SK-N-SH (cell line): ENCODE measurements at regions not wholly inside any gene's neighbourhood (a gene's known extent, or its start where the extent isn't known, plus 50 kb on each side); places are given as distances from the start of the nearest gene placed in this dataset.

ENCODE experiments used
- CTCF ChIA-PET: fragments of 300-600, 350-600 bp; formaldehyde crosslinking; extraction: SDS; loops from one replicate; lab custom pipeline; 2021; lab: Yijun Ruan, JAX
- POLR2A ChIA-PET: fragments of 350-600 bp; sonication (Branson Sonifier 250); formaldehyde crosslinking; extraction: SDS; loops from one replicate; lab custom pipeline; 2020; ENCODE audit warnings: antibody characterized with exemption, inconsistent platforms; lab: Yijun Ruan, JAX
- DNase-seq: peaks from one replicate; pipeline ENCODE4 v3.0.0; 2012
- H2AFZ ChIP-seq: fragments of 200-600 bp; sonication (generic); 2 replicates; pipeline ENCODE4 v1.8.1; 2016; ENCODE audit warnings: antibody characterized with exemption, mild to moderate bottlenecking, low read depth
- H3F3A ChIP-seq: fragments of 200-600 bp; sonication (generic); replicated peaks from 2 replicates; pipeline ENCODE3; 2016; ENCODE audit warnings: antibody characterized with exemption, mild to moderate bottlenecking; ENCODE audit not compliant: insufficient read depth
- H3K27ac ChIP-seq, 2 experiments: fragments of 200-500 bp in 1 of 2; fragments of 200-600 bp in 1 of 2; sonication (Bioruptor generic) in 1 of 2; sonication (generic), shearing (Covaris generic) in 1 of 2; 2 replicates each; pipeline versions ENCODE4 v1.5.1 to v1.6.1; 2014 to 2016; ENCODE audit warnings: low read depth in 2 of 2, inconsistent platforms in 1 of 2, low read length in 1 of 2, mild to moderate bottlenecking in 1 of 2, mixed read lengths in 1 of 2
- H3K27me3 ChIP-seq: fragments of 200-600 bp; sonication (generic), shearing (Covaris generic); 2 replicates; pipeline ENCODE4 v1.6.1; 2016; ENCODE audit warnings: mixed run types; ENCODE audit not compliant: insufficient read depth
- H3K36me3 ChIP-seq, 2 experiments: fragments of 200-500 bp in 1 of 2; fragments of 200-600 bp in 1 of 2; sonication (Bioruptor generic) in 1 of 2; sonication (generic) in 1 of 2; replicated peaks in 1 of 2; 2 replicates each; pipeline versions ENCODE3 to v1.5.1; 2014 to 2016; ENCODE audit warnings: low read length in 1 of 2, mild to moderate bottlenecking in 1 of 2; ENCODE audit not compliant: insufficient read depth in 2 of 2, control insufficient read depth in 1 of 2
- H3K4me1 ChIP-seq, 2 experiments: fragments of 200-500 bp in 1 of 2; fragments of 200-600 bp in 1 of 2; sonication (Bioruptor generic) in 1 of 2; sonication (generic), shearing (Covaris generic) in 1 of 2; 2 replicates each; pipeline versions ENCODE4 v1.5.1 to v1.6.1; 2014 to 2016; ENCODE audit warnings: low read depth in 1 of 2, low read length in 1 of 2, mixed run types in 1 of 2; ENCODE audit not compliant: insufficient read depth in 2 of 2, control insufficient read depth in 1 of 2
- H3K4me2 ChIP-seq: fragments of 200-600 bp; sonication (generic), shearing (Covaris generic); 2 replicates; pipeline ENCODE4 v1.6.1; 2017; ENCODE audit warnings: mixed run types
- H3K4me3 ChIP-seq, 2 experiments: fragments of 200-500 bp in 1 of 2; fragments of 200-600 bp in 1 of 2; sonication (Bioruptor generic) in 1 of 2; sonication (generic), shearing (Covaris generic) in 1 of 2; 2 replicates each; pipeline versions ENCODE4 v1.5.1 to v1.8.1; 2014 to 2016; ENCODE audit warnings: low read depth in 2 of 2, inconsistent platforms in 1 of 2, low read length in 1 of 2, mild to moderate bottlenecking in 1 of 2, mixed read lengths in 1 of 2, moderate library complexity in 1 of 2
- H3K79me2 ChIP-seq: fragments of 200-600 bp; sonication (generic); 2 replicates; pipeline ENCODE4 v1.8.1; 2017; ENCODE audit warnings: mild to moderate bottlenecking; ENCODE audit not compliant: insufficient read depth
- H3K9ac ChIP-seq: fragments of 200-600 bp; sonication (generic); 2 replicates; pipeline ENCODE4 v1.6.1; 2017; ENCODE audit warnings: mixed run types
- H3K9me2 ChIP-seq: fragments of 200-600 bp; sonication (generic); 2 replicates; pipeline ENCODE4 v1.6.1; 2017; ENCODE audit warnings: mixed run types
- H3K9me3 ChIP-seq: fragments of 200-600 bp; sonication (generic); 2 replicates; pipeline ENCODE4 v1.6.1; 2017; ENCODE audit warnings: mixed run types, mild to moderate bottlenecking, moderate library complexity
- H4K20me1 ChIP-seq: fragments of 200-600 bp; sonication (generic); 2 replicates; pipeline ENCODE4 v1.6.1; 2017; ENCODE audit warnings: mild to moderate bottlenecking, mixed run types; ENCODE audit not compliant: insufficient read depth
- CHD2 ChIP-seq: fragments of 150-350 bp; IDR thresholded peaks from 2 replicates; pipeline ENCODE4 v1.6.1; 2018; ENCODE audit warnings: low read length; ENCODE audit not compliant: partially characterized antibody
- ELF1 ChIP-seq: IDR thresholded peaks from 2 replicates; pipeline ENCODE4 v1.4.0; 2012
- EZH2phosphoT487 ChIP-seq: fragments of 200-600 bp; sonication (generic); IDR thresholded peaks from 2 replicates; pipeline ENCODE4 v1.6.1; 2017; ENCODE audit warnings: low read depth, mixed run types, mild to moderate bottlenecking, antibody characterized with exemption, moderate library complexity, borderline replicate concordance
- FOSL2 ChIP-seq: IDR thresholded peaks from 2 replicates; pipeline ENCODE4 v1.4.0; 2012; ENCODE audit warnings: low read depth, mild to moderate bottlenecking, moderate library complexity, borderline replicate concordance
- FOXJ3 ChIP-seq: sonication (generic); formaldehyde crosslinking; IDR thresholded peaks from 2 replicates; pipeline ENCODE4 v1.5.1; 2020; ENCODE audit warnings: mild to moderate bottlenecking, missing genetic modification reagents
- FOXM1 ChIP-seq: IDR thresholded peaks from 2 replicates; pipeline ENCODE4 v1.4.0; 2012; ENCODE audit warnings: low read depth, mild to moderate bottlenecking
- GABPA ChIP-seq: IDR thresholded peaks from 2 replicates; pipeline ENCODE4 v1.4.0; 2012; ENCODE audit warnings: low read depth, mild to moderate bottlenecking
- MAX ChIP-seq: IDR thresholded peaks from 2 replicates; pipeline ENCODE4 v1.4.0; 2012; ENCODE audit warnings: low read depth
- MXI1 ChIP-seq: IDR thresholded peaks from 2 replicates; pipeline ENCODE4 v1.6.1; 2012; ENCODE audit warnings: mild to moderate bottlenecking, low read depth, low read length, improper control_type of control experiment
- NFIC ChIP-seq: IDR thresholded peaks from 2 replicates; pipeline ENCODE4 v1.4.0; 2012; ENCODE audit warnings: borderline replicate concordance
- RAD21 ChIP-seq: IDR thresholded peaks from 2 replicates; pipeline ENCODE4 v1.6.1; 2012; ENCODE audit warnings: mild to moderate bottlenecking, low read length
- RCOR1 ChIP-seq: fragments of 150-350 bp; IDR thresholded peaks from 2 replicates; pipeline ENCODE4 v1.6.1; 2017; ENCODE audit warnings: antibody characterized with exemption, low read length
- RXRA ChIP-seq: IDR thresholded peaks from 2 replicates; pipeline ENCODE4 v1.4.0; 2012; ENCODE audit warnings: low read depth, mild to moderate bottlenecking, borderline replicate concordance
- SIN3A ChIP-seq: IDR thresholded peaks from 2 replicates; pipeline ENCODE4 v1.6.1; 2012; ENCODE audit warnings: low read depth, mild to moderate bottlenecking, low read length, moderate library complexity, borderline replicate concordance
- SMC3 ChIP-seq: IDR thresholded peaks from 2 replicates; pipeline ENCODE4 v1.6.1; 2012; ENCODE audit warnings: low read depth, low read length, improper control_type of control experiment
- TAF1 ChIP-seq: IDR thresholded peaks from 2 replicates; pipeline ENCODE4 v1.6.1; 2012; ENCODE audit warnings: low read depth, mild to moderate bottlenecking, low read length, moderate library complexity, borderline replicate concordance
- TEAD4 ChIP-seq: IDR thresholded peaks from 2 replicates; pipeline ENCODE4 v1.4.0; 2012; ENCODE audit warnings: mild to moderate bottlenecking, borderline replicate concordance; ENCODE audit not compliant: insufficient read depth
- USF1 ChIP-seq: IDR thresholded peaks from 2 replicates; pipeline ENCODE4 v1.4.0; 2012; ENCODE audit warnings: low read depth, borderline replicate concordance
- USF2 ChIP-seq: fragments of 150-350 bp; IDR thresholded peaks from 2 replicates; pipeline ENCODE4 v1.6.1; 2017; ENCODE audit warnings: antibody characterized with exemption, low read length, low read depth, borderline replicate concordance
- YY1 ChIP-seq: IDR thresholded peaks from 2 replicates; pipeline ENCODE4 v1.4.0; 2012; ENCODE audit warnings: low read depth, mild to moderate bottlenecking
- WGBS: methylation state at CpG from one replicate; pipeline ENCODE4 v1.1.6; 2017; ENCODE audit warnings: low lambda C conversion rate; 5-methylcytosine and 5-hydroxymethylcytosine counted together
- TF ChIP-seq, protein P1 (sequence below): fragments of 200-600 bp; sonication (generic); IDR thresholded peaks from 2 replicates; pipeline ENCODE4 v1.6.1; 2017; ENCODE audit warnings: antibody characterized with exemption, mild to moderate bottlenecking, moderate library complexity

GRCh38 chr11:104713401-104713800, 184.9 kb downstream of the CASP12 start:
- Histone ChIP-seq H3K4me3 (no peak overlapping the region), H3K9me3 (no peaks in the 10 kb centered on the region), H2AFZ (no peak overlapping the region), H3K79me2 (no peaks in the 10 kb centered on the region), H3K9ac (no peak overlapping the region), H3F3A (no peaks in the 10 kb centered on the region), H3K9me2 (no peaks in the 10 kb centered on the region), H3K27ac (no peak overlapping the region), H3K36me3 (no peaks in the 10 kb centered on the region), H3K27me3 (no peaks in the 10 kb centered on the region), H3K4me2 (no peak overlapping the region), H4K20me1 (no peaks in the 10 kb centered on the region), H3K4me1 (no peaks in the 10 kb centered on the region)
- no peak for DNase-seq
- ChIA-PET CTCF (interaction anchor here (1.4 kb wide), 1 partner anchor 15 kb away, joined by 4 read pairs; no protein-coding TSS in a partner anchor), POLR2A (no interaction called here)
- WGBS = 38% methylated on average over 1 of the region's 1 CpG
- no peak for TF ChIP-seq TEAD4
- no peak for TF ChIP-seq YY1
- no peak for TF ChIP-seq FOSL2
- no peak for TF ChIP-seq MXI1
- no peak for TF ChIP-seq USF1
- TF ChIP-seq ELF1 = no peak
- TF ChIP-seq SIN3A = no peak
- TF ChIP-seq RCOR1 = no peak
- no peak for TF ChIP-seq GABPA
- no peak for TF ChIP-seq TAF1
- no peak for TF ChIP-seq MAX
- no peak for TF ChIP-seq FOXJ3 (CRISPR knock-in tag)
- no peak for TF ChIP-seq CHD2
- TF ChIP-seq, protein P1, sequence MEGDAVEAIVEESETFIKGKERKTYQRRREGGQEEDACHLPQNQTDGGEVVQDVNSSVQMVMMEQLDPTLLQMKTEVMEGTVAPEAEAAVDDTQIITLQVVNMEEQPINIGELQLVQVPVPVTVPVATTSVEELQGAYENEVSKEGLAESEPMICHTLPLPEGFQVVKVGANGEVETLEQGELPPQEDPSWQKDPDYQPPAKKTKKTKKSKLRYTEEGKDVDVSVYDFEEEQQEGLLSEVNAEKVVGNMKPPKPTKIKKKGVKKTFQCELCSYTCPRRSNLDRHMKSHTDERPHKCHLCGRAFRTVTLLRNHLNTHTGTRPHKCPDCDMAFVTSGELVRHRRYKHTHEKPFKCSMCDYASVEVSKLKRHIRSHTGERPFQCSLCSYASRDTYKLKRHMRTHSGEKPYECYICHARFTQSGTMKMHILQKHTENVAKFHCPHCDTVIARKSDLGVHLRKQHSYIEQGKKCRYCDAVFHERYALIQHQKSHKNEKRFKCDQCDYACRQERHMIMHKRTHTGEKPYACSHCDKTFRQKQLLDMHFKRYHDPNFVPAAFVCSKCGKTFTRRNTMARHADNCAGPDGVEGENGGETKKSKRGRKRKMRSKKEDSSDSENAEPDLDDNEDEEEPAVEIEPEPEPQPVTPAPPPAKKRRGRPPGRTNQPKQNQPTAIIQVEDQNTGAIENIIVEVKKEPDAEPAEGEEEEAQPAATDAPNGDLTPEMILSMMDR = no peak
- no peak for TF ChIP-seq FOXM1
- TF ChIP-seq EZH2phosphoT487 = no peak

DNA sequence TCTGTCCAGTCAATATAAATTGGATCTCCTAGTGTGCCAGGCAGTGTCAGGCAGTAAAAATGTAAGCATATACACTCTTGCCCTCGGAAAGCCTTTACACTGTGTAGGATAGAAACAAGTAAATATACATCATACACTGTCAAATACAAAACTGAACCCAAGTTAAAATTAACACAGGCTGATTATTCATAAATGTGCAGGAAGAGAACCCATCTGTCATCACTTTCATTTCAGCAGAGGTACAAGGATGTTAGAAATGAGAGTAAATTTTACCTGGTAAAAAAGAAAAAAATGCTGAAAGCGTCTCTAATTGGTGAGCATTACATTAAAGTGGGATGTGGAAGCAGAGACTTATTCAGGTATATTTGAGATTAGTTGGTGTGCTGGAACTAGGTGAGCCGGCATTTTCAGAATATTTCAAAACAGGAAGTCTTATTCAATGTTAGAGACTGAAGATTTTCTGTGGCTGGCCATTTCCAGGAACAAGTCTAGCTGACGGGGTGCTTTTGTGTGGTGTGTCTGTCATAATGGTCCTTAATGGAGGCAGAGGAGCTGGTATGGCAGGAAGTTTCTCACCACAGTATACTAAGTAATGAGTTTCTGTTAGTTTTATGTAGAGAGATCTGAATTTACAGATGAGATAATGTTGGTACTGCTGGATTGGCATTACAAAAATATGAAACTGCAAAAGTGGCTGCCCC, 192.6 kb downstream of the CASP12 start:
- no peaks in the 10 kb centered on the region for H3K27me3 ChIP-seq
- no peak overlapping the region for H3K4me2 ChIP-seq
- ChIA-PET CTCF (no interaction called here), POLR2A (no interaction called here)
- DNase-seq = no peak
- H3F3A ChIP-seq = peaks cover under 1% of the 10 kb centered on the region
- no peak overlapping the region for H3K9ac ChIP-seq
- H3K9me2 ChIP-seq = no peaks in the 10 kb centered on the region
- H3K4me3 ChIP-seq = no peak overlapping the region
- 79% methylated on average over 4 of the region's 4 CpGs for WGBS
- H2AFZ ChIP-seq = peak overlapping the region; percentile 93
- no peak for TF ChIP-seq FOSL2
- TF ChIP-seq CHD2 = no peak
- TF ChIP-seq USF2 = no peak
- TF ChIP-seq GABPA = no peak
- TF ChIP-seq ELF1 = no peak
- TF ChIP-seq USF1 = no peak
- no peak for TF ChIP-seq TEAD4
- no peak for TF ChIP-seq FOXJ3 (CRISPR knock-in tag)
- TF ChIP-seq SMC3 = no peak
- TF ChIP-seq RXRA = no peak
- TF ChIP-seq RCOR1 = no peak
- TF ChIP-seq RAD21 = no peak
- TF ChIP-seq NFIC = no peak
- H4K20me1 ChIP-seq = no peaks in the 10 kb centered on the region
- H3K4me1 ChIP-seq = peaks cover 0 to 5% of the 10 kb centered on the region in 2 experiments; a peak in 3 of 4 replicates
- H3K79me2 ChIP-seq = no peaks in the 10 kb centered on the region
- no peak overlapping the region for H3K27ac ChIP-seq
- H3K36me3 ChIP-seq = no peaks in the 10 kb centered on the region
- H3K9me3 ChIP-seq = no peaks in the 10 kb centered on the region
